Fibroblast of skin of scalp (primary cell): ENCODE measurements at regions not wholly inside any gene's neighbourhood (a gene's known extent, or its start where the extent isn't known, plus 50 kb on each side); places are given as distances from the start of the nearest gene placed in this dataset.

ENCODE experiments used
- DNase-seq: peaks from one replicate; pipeline ENCODE4 v3.0.0-alpha.2; 2013

DNA sequence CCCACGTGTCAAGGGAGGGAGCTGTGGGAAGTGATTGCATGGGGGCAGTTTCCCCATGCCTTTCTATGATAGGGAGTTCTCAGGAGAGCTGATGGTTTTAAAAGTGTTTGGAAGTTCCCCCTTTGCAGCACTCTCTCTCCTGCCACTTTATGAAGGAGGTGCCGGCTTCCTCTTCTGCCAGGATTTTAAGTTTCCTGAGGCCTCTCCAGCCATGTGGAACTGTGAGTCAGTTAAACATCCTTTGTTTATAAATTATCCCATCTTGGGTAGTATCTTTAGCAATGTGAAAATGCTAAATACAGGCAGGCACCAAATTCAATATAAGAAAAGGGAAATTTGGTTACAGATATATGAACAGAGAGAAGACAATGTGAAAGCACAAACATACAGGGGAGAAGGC, 96.4 kb upstream of the EPHA7 start:
- no peak for DNase-seq

GRCh38 chr6:93498713-93499112, 79.4 kb upstream of the EPHA7 start:
- no peak for DNase-seq

DNA sequence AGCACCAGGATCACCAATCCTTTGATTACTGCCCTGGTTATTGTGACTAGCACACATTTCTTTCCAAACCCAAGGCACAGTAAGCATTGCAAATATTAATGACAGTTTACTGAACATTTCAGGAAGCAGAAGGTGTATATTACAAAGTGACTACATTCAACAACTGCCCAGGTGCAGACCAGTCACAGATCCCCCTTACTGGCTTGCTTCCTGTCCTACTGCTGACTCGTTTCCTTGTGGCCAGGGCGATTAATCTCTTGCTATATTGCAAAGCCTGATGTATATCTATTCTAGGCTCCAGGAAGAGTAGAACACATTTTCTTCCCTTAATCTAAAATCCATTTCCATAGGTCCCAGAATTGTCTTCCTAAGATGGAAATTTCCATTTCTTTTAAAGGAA, 77.2 kb upstream of the EPHA7 start:
- DNase-seq = no peak

DNA sequence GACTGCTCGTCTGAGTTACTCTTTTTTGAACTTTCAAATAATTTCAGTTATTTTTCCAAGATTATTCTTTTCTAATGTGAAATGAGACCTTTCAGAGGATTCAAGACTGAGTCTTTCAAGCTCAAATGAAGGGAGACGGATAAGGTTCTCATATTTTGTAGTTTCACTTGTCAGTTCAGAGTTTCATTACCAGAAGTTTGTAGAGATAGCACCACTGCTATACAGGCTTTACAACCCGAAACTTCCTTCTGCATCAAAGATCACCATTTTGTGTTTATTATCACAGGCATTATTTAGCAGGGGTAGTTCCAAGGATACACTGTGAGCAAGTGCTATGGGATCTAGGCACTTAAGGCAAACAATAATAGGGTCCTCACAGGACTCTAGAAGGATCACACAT, 74.7 kb upstream of the EPHA7 start:
- DNase-seq = no peak

GRCh38 chr6:93474733-93475179, 55.4 kb upstream of the EPHA7 start:
- no peak for DNase-seq

DNA sequence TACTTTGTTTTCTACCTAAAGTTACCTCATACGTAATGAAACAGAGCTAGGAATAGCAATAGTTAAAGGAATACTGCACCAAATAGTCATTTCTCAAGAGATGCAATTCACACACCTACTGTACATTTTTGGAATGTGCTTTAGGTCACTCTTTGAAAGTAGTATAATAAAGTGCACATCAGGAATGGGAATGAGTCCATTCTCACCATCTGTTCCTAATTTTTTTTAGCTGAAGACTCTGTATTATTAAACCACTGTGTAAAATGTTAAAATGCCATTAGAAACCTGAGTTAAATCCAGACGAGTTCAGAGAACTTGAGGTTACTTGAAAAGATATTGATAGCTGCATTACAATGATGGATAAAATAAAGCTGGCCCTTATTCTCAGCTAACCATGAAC, 51.9 kb upstream of the EPHA7 start:
- DNase-seq = no peak
